Heart left ventricle (tissue), 13 donors: ENCODE measurements at regions not wholly inside any gene's neighbourhood (a gene's known extent, or its start where the extent isn't known, plus 50 kb on each side); places are given as distances from the start of the nearest gene placed in this dataset.

Source experiments
- POLR2A ChIP-seq, 2 donors: fragments of 450-650 bp; IDR thresholded peaks; one replicate each; pipeline ENCODE4 v1.6.1; 2017; ENCODE audit warnings: antibody characterized with exemption in 2 of 2, mild to moderate bottlenecking in 2 of 2, moderate library complexity in 2 of 2
- TF ChIP-seq, protein P1 (sequence below), 12 donors: fragments of 200-600 bp; sonication (generic) in 4 of 12; IDR thresholded peaks; one replicate each; pipeline versions ENCODE4 v1.5.0 to v1.8.0; 2018 to 2022; ENCODE audit warnings: antibody characterized with exemption in 12 of 12, mild to moderate bottlenecking in 5 of 12
- donor health status: ischemic (EF 13 %, LVEDD 7.1; RV severe dilation, severe dysfunction).
- donor health status: DM: no; HTN: yes; CAD: no.
- donor health status: DM: no; HTN: no; CAD: no.
- donor health status: ischemic (EF 25% LVEDD 6.9; RV normal size, moderate dysfunction).
- donor health status: ischemic (EF 25% LVEDD 5.7; RV mildly dilated, moderate dysfunction).
- donor health status: ischemic (EF 35%, LVEDD 5.7; RV mildly dilated, moderate dysfunction).
- donor health status: nonischemic (EF 11% LVEDD 7.7; RV severe dilation, severe dysfunction).
- donor health status: DM: yes; HTN: yes; CAD: no.
- donor health status: PGD.
- donor health status: ischemic (EF 29% LVEDD 5.4; RV normal size, mild dysfunction).
- donor health status: nonischemic (EF 23%, LVEDD 6.1; RV moderate dilation, normal function).

DNA sequence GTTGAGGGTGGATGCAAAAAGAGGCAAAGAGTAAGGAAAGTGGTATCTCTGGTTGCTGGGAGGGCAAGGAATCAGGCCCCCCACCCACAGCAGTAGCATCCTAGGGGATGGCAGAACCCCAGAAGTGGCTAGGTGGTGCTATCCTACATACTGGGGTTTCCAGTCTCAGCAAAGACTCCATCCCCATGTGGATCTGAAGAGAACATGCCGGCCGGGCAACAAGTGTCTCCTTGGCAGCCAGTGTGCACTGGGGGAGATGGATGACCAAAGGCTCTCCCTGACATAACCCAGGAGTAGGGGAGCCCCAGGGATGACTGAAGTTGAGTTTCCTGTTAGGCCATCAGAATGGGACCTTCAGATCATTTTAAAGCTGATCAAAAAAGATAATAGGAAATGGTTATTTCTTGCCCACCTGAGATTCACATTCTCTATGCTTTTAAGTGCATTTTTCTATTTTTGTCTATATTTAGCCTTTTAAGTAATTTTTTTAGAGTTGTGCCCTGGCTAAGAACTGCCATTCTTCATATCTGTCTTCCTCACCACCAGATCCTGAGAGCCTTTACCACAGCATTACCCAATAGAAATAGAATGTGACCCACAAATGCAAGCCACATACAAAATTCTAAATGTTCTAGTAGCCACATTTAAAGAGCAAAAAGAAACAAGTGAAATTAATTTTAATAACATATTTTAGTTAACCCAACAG is 78.7 kb upstream of the SMIM23 start:
- TF ChIP-seq POLR2A (IDR thresholded peaks at IDR 0.05): no peak
- TF ChIP-seq, protein P1, sequence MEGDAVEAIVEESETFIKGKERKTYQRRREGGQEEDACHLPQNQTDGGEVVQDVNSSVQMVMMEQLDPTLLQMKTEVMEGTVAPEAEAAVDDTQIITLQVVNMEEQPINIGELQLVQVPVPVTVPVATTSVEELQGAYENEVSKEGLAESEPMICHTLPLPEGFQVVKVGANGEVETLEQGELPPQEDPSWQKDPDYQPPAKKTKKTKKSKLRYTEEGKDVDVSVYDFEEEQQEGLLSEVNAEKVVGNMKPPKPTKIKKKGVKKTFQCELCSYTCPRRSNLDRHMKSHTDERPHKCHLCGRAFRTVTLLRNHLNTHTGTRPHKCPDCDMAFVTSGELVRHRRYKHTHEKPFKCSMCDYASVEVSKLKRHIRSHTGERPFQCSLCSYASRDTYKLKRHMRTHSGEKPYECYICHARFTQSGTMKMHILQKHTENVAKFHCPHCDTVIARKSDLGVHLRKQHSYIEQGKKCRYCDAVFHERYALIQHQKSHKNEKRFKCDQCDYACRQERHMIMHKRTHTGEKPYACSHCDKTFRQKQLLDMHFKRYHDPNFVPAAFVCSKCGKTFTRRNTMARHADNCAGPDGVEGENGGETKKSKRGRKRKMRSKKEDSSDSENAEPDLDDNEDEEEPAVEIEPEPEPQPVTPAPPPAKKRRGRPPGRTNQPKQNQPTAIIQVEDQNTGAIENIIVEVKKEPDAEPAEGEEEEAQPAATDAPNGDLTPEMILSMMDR (IDR thresholded peaks at IDR 0.05): no peak
